ENCODE measurements at regions not wholly inside any gene's neighbourhood (a gene's known extent, or its start where the extent isn't known, plus 50 kb on each side); places are given as distances from the start of the nearest gene placed in this dataset.
"Not testable (repeated sequence)": the region's sequence is repeated elsewhere in the genome, so short reads cannot be mapped to it uniquely, and the experiment has no call there.

DNA sequence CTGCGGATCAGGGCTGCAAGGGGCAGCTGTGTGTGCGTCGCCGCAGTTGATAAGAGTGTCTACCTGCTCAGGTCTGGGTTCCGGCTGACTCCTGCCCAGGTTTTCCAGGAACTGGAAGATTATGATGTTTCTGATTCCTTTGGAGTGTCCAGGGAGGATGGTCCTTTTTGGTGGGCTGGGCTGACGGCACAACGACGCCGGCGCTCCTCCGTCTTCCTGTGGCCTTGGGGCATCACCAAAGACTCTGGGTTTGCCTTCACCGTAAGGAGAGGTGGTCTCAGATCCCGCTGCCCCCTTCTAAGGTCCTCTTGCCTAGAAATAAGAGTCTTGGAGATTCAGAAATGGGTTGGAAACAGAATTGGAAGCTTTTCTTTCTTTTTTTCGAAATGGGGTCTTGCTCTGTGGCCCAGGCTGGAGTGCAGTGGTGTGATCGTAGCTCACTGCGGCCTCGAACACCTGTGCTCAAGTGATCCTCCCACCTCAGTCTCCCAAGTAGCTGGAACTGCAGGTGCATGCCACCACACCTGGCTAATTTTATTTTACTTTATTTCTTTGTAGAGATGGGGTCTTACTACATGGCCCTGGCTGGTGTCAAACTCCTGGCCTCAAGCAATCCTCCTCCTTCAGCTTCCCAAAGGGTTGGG lies 1245.5 kb upstream of the PHF14 start:
- not testable (repeated sequence) for H3K4me3 ChIP-seq (ENCODE audit: low read depth, low read length); H3K9ac ChIP-seq; H3K4me1 ChIP-seq; H3K27ac ChIP-seq; H3K4me2 ChIP-seq (ENCODE audit: low read length); H3K79me2 ChIP-seq; H3K27me3 ChIP-seq (ENCODE audit: control insufficient read depth, insufficient read depth, low read length); H3K36me3 ChIP-seq (ENCODE audit: control insufficient read depth, insufficient read depth, low read length); H3K9me3 ChIP-seq (ENCODE audit: control insufficient read depth, low read length); H2AFZ ChIP-seq

DNA sequence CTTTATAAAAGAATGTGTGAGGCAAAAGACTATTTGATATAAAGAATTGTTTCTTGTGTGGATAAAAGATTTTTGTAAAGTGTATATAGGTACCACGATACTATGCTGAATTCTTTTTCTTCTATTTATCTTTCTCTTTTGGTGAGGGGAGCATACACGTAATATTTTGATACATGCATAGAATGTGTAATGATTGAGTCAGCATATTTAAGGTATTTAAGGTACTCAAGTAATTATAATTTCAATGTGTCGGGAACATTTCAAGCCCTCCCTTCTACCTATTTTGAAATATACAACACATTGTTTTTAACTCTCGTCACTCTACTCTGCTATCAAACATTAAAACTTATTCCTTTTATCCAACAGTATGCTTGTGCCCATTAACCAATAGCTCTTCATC lies 1221.6 kb upstream of the PHF14 start:
- no peaks in the 10 kb centered on the region for H3K36me3 ChIP-seq (ENCODE audit: control insufficient read depth, insufficient read depth, low read length)

DNA sequence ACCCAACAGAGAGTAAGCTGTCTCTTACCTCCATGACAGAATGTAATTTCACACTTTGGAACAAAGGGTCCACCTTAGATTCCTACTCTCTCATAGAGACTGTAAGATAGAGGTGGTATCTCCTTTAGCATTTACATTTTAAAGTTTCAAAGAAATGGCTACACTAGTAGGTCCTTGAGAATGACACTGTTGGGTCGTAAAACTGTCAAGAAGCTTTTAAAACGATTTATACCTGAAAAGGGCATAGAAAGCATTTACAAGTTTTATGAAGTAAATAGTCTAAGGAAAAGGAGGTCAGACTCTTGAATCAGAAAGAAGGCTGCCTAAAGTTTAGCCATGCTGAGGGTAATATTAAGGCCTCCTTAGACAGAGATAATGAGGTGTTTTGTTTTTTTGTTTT lies 1212.4 kb upstream of the PHF14 start:
- Histone ChIP-seq H3K4me3 (ENCODE audit: low read depth, low read length) (no peak overlapping the region), H3K27me3 (ENCODE audit: control insufficient read depth, insufficient read depth, low read length) (no peaks in the 10 kb centered on the region), H2AFZ (peak overlapping the region; percentile 16), H3K4me2 (ENCODE audit: low read length) (no peak overlapping the region), H3K4me1 (no peaks in the 10 kb centered on the region), H3K36me3 (ENCODE audit: control insufficient read depth, insufficient read depth, low read length) (no peaks in the 10 kb centered on the region), H3K79me2 (no peaks in the 10 kb centered on the region), H3K27ac (no peak overlapping the region), H3K9me3 (ENCODE audit: control insufficient read depth, low read length) (no peaks in the 10 kb centered on the region), H3K9ac (no peak overlapping the region)
- TF ChIP-seq, protein P1, sequence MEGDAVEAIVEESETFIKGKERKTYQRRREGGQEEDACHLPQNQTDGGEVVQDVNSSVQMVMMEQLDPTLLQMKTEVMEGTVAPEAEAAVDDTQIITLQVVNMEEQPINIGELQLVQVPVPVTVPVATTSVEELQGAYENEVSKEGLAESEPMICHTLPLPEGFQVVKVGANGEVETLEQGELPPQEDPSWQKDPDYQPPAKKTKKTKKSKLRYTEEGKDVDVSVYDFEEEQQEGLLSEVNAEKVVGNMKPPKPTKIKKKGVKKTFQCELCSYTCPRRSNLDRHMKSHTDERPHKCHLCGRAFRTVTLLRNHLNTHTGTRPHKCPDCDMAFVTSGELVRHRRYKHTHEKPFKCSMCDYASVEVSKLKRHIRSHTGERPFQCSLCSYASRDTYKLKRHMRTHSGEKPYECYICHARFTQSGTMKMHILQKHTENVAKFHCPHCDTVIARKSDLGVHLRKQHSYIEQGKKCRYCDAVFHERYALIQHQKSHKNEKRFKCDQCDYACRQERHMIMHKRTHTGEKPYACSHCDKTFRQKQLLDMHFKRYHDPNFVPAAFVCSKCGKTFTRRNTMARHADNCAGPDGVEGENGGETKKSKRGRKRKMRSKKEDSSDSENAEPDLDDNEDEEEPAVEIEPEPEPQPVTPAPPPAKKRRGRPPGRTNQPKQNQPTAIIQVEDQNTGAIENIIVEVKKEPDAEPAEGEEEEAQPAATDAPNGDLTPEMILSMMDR (IDR thresholded peaks at IDR 0.05), result no peak

More for the DNA sequence above, 1221.6 kb upstream of the PHF14 start:
- no peak overlapping the region for H3K9ac ChIP-seq
- no peak overlapping the region for H3K4me3 ChIP-seq (ENCODE audit: low read depth, low read length)
- H3K27me3 ChIP-seq (ENCODE audit: control insufficient read depth, insufficient read depth, low read length), result no peaks in the 10 kb centered on the region
- no peaks in the 10 kb centered on the region for H3K79me2 ChIP-seq
- H3K4me2 ChIP-seq (ENCODE audit: low read length), result no peak overlapping the region
- H3K9me3 ChIP-seq (ENCODE audit: control insufficient read depth, low read length), result no peaks in the 10 kb centered on the region
- H3K27ac ChIP-seq, result no peak overlapping the region
- H2AFZ ChIP-seq, result no peak overlapping the region
- TF ChIP-seq, protein P1 (IDR thresholded peaks at IDR 0.05), result no peak
- H3K4me1 ChIP-seq, result no peaks in the 10 kb centered on the region

DNA sequence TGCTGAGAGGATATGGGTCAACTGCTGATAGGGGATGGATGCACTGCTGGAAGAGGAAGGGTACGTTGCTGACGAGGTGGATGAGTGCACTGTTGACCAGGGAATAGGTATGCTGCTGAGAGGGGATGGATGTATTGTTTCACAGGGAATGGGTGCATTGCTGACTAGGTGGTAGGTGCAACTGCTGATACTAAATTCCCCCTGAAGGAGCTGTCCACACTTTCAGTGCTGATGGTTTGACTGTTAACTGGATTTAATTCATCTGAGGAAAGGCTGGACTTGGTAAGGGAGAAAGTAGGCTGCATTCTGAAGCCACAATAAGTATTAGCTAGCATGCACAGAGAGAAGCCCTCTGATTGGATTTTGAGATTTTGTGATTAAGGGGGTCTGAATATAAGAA lies 1196.8 kb upstream of the PHF14 start:
- no peak overlapping the region for H3K9ac ChIP-seq
- no peak overlapping the region for H2AFZ ChIP-seq
- no peak overlapping the region for H3K4me2 ChIP-seq (ENCODE audit: low read length)
- TF ChIP-seq, protein P1 (IDR thresholded peaks at IDR 0.05), result no peak
- no peaks in the 10 kb centered on the region for H3K9me3 ChIP-seq (ENCODE audit: control insufficient read depth, low read length)
- no peaks in the 10 kb centered on the region for H3K79me2 ChIP-seq
- no peak overlapping the region for H3K27ac ChIP-seq
- H3K4me3 ChIP-seq (ENCODE audit: low read depth, low read length), result no peak overlapping the region
- no peaks in the 10 kb centered on the region for H3K27me3 ChIP-seq (ENCODE audit: control insufficient read depth, insufficient read depth, low read length)
- no peaks in the 10 kb centered on the region for H3K36me3 ChIP-seq (ENCODE audit: control insufficient read depth, insufficient read depth, low read length)
- H3K4me1 ChIP-seq, result no peaks in the 10 kb centered on the region

DNA sequence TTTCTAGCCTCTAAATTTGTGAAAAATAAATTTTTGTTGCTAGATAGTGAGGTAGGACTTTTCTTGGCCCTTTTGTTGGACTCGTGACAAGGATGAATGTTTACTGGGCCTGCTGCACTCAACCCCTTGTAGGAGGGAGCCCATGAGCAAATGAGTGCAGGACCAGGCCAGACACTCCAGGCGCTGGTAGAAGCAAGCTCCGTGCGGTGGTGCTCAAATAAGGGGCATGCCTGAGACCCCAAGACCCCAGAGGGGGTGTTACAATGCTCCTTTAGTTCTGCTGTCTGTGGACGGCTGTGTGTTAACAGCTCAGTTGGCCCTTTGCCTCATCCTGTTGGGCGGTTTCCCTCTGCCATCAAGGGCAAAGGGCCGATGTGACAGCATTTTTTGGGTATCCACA lies 1195.3 kb upstream of the PHF14 start:
- H3K4me1 ChIP-seq, result no peaks in the 10 kb centered on the region
- H3K4me2 ChIP-seq (ENCODE audit: low read length), result no peak overlapping the region
- no peak overlapping the region for H2AFZ ChIP-seq
- no peak overlapping the region for H3K4me3 ChIP-seq (ENCODE audit: low read depth, low read length)
- no peaks in the 10 kb centered on the region for H3K9me3 ChIP-seq (ENCODE audit: control insufficient read depth, low read length)
- no peak overlapping the region for H3K9ac ChIP-seq
- no peaks in the 10 kb centered on the region for H3K27me3 ChIP-seq (ENCODE audit: control insufficient read depth, insufficient read depth, low read length)
- no peaks in the 10 kb centered on the region for H3K79me2 ChIP-seq
- no peaks in the 10 kb centered on the region for H3K36me3 ChIP-seq (ENCODE audit: control insufficient read depth, insufficient read depth, low read length)
- TF ChIP-seq, protein P1 (IDR thresholded peaks at IDR 0.05), result no peak
- no peak overlapping the region for H3K27ac ChIP-seq

Measured in parathyroid adenoma (tissue), 2 donors.